PFSK-1 (cell line): ENCODE measurements at regions not wholly inside any gene's neighbourhood (a gene's known extent, or its start where the extent isn't known, plus 50 kb on each side); places are given as distances from the start of the nearest gene placed in this dataset.

ENCODE experiments used
- FOXP2 ChIP-seq: optimal IDR thresholded peaks from 2 replicates; pipeline ENCODE3; 2011; ENCODE audit warnings: borderline replicate concordance, control low read depth, inconsistent platforms; ENCODE audit not compliant: insufficient read depth; ENCODE audit errors: extremely low read length, extremely low read depth
- POLR2AphosphoS5 ChIP-seq: IDR thresholded peaks from 2 replicates; pipeline ENCODE4 v1.6.1; 2012; ENCODE audit warnings: low read depth, mild to moderate bottlenecking, control low read depth, low read length, moderate library complexity
- REST ChIP-seq, 2 experiments: IDR thresholded peaks; 2 replicates each; pipeline versions ENCODE4 v1.6.1 to v1.8.0; 2011 to 2012; ENCODE audit warnings: low read depth in 2 of 2, low read length in 2 of 2, control low read depth in 1 of 2, inconsistent platforms in 1 of 2, mild to moderate bottlenecking in 1 of 2, moderate library complexity in 1 of 2; ENCODE audit not compliant: insufficient read depth in 1 of 2
- SIN3A ChIP-seq: IDR thresholded peaks from 2 replicates; pipeline ENCODE4 v1.6.1; 2012; ENCODE audit warnings: mild to moderate bottlenecking, low read length, moderate library complexity, borderline replicate concordance; ENCODE audit not compliant: insufficient read depth
- TAF1 ChIP-seq: IDR thresholded peaks from 2 replicates; pipeline ENCODE4 v1.6.1; 2012; ENCODE audit warnings: low read length, control low read depth, borderline replicate concordance; ENCODE audit not compliant: insufficient read depth

GRCh38 chr12:114976959-114977358, 293.0 kb upstream of the TBX3 start:
- TF ChIP-seq SIN3A (no peak), POLR2AphosphoS5 (no peak), REST (IDR thresholded peaks at IDR 0.05; ENCODE audit: insufficient read depth in 1 of 2, low read depth in 2 of 2, low read length in 2 of 2) (no peak), TAF1 (no peak), FOXP2 (no peak)
